ENCODE measurements at regions not wholly inside any gene's neighbourhood (a gene's known extent, or its start where the extent isn't known, plus 50 kb on each side); places are given as distances from the start of the nearest gene placed in this dataset.

DNA sequence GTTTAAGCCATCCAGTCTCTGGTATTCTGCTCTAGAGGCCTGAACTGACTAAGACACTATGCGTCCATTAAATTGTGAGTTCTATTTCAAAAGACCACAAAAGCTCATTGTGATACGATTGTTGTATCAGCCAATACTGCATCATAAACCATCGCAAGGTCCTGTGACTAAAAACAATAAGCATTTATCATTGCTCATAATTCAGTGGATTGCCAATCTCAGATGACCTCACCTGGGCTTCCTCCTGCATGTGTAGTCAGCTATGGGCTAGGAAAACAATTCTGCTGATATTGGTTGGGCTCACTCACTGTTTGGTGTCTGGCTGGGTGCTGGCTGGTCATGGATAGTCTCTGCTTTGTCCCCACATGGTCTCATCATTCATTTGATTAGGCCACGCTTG lies 592.7 kb upstream of the BTBD3 start:
- no peak for DNase-seq

DNA sequence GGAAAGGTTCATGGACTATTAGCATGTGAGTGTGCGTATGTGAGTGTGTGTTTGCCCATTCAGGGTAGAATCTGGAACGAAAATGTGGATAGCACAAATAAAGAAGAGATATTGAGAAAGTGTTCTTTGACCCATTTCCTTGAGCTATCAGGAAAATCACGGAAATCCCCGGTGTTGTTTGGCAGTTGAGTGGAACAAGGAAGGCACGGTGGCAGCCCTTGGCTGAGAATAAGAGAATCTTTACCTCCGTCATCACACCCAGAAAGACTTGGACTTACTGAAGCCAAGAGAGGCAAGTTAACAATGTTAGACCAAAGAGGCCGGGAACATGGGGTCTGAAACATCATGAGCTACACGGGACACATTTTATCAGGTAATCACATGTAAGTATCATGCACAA lies 588.9 kb upstream of the BTBD3 start:
- no peak for DNase-seq

DNA sequence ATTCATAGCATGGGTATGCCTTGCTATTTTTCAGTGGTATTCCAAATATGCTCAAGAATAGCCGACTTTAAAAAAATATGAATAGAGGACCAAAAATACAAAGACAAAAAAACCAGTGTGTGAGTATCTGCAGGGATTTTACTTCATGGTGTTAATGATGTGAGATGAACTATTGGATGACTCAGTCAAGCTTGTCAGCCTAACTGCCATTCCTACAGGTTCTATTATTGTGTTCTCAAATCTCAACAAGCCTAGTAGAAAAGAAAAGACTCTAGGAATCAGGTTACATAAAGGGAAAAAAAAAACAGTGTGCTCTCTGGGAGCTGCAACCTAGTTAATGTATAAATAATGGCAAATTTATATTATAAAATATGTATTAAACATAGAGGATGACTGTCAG lies 588.4 kb upstream of the BTBD3 start:
- no peak for DNase-seq

DNA sequence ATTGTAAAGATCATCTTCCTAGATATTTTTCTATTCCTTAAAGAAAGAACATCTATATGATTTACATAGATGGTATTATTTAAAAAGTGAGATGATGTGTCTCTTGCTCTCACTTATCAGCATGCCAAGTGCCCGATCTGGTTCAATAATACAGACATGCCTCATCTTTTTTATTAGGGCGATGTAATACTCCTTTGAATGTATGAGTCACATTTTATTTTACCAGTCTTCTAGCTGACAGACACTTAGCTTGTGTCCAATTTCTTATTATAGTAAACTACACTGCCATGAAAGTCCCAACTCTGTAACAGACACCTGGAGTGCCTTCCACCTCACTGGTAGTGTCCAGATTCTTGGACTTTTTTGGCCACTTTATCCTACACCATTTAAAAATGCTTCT lies 586.6 kb upstream of the BTBD3 start:
- DNase-seq = no peak

DNA sequence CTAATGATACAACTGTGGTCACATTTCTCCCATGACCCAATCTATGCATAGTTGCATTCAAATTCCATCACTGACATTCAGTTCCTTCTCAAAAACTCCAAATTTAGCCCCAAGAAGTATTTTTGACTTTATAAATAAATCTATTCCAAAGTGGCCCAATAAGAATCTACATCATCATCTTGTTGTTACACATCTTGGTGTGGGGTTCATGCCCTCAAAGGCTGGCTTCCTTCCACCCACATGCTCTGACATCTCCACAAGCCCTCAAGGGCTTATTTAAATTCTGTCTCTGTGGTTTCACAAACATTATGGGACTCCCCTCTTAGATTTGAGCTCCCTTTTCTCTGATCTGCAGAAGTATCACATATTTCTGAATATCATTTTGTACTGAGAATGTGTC lies 585.3 kb upstream of the BTBD3 start:
- DNase-seq = no peak

DNA sequence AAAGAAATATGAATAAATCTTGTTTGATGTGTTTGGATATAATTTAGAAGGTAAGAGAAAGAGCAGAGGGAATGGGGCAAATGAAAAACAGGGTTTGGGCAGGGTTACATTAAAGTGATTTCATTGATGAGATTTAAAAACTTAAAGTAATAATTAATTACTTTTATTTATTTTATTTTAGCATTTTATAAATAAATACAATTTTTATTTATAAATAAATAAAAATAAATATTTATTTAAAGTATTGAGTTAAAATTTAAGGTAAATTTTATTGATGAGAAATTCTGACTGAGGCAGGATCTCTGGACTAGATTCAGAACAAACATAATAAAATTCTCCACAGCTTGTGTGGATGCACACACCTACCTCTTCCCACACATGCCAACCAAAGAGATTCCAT lies 584.1 kb upstream of the BTBD3 start:
- no peak for DNase-seq

DNA sequence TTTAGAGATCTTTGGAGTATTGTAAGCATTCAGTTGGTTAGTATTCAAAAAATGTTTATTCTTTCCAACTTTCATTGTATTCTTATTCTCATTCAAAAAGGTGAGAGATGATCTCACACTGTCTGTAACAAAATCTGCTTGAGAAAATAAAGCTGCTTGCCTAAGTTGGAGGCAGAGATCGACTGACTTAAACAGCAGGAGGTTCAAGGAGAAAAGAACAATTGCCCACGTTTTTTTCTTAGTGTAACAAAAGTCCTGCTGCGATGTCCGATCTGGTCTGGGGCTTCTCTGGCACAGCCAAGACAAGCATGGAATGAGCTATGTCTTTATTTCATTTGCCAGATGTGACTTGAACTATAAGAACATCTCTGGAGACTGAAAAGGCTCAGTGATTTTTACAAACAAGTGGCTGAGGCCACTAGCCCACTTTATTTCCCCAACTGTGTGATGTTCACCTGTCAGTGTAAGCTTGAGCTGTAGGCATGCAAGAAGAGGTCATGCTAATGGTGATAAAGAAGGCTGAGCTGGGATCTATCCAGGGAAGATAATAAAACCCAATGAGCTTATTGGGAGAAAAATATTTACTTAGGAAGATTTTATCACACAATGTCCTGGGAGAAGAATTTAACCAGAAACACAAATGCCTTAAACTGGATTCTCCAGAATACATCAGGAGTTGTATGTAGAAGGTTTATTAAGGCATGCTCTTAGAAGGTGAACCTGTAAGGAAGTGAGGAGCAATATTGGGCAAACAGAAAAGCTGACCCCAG lies 580.1 kb upstream of the BTBD3 start:
- no peak for DNase-seq

DNA sequence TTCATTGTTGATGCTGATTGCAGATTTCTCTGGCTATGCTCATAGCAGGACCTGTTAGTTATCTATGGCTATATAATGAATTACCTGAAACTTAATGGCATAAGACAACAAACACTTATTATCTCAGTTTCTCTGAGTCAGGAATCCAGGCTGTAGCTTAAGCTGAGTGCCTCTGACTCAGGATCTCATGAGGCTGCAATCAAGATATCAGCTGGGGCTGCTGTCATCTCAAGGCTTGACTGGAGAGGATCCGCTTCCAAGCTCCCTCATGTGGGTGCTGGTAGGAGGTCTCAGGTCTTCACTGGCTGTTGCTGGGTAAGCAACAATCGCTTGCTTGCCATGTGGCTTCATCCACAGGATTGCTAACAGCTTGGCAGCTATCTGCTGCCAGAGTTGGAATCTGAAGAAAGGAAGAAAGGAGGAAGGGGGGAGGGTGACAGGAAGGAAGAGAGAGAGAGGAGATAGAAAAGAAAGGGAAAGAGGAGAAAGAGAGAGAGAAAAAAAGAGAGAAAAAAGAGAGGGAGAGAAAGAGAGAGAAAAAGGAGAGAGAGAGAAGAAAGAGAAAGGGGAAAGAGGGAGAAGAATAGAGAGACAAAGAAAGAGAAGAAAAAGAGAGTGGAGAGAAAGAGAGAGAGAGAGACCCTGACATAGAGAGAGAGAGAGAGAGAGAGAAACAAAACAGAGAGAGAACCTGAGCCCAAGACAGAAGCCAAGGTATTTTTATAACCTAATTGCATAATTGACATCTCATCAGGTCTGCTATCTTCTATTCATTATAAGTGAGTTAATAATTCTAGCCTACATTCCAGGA lies 579.0 kb upstream of the BTBD3 start:
- DNase-seq = no peak

DNA sequence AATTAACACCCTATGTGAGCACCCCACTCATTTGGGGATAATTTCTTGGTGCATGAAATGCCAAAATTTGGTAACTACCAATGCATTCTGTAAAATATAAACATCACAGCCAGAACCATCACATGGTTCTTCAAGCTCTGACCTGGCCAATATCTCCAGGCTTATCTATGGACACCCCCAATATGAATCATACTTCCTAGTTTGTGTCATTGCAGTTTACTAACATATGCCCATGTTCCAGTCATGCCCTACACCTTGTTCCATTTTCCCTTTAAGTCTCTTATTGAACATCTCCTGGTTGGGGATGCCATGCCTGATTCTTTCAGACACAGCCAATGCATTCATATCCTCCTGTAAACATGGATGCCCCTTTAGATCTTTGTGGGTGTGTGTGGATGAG lies 572.8 kb upstream of the BTBD3 start:
- DNase-seq = no peak

DNA sequence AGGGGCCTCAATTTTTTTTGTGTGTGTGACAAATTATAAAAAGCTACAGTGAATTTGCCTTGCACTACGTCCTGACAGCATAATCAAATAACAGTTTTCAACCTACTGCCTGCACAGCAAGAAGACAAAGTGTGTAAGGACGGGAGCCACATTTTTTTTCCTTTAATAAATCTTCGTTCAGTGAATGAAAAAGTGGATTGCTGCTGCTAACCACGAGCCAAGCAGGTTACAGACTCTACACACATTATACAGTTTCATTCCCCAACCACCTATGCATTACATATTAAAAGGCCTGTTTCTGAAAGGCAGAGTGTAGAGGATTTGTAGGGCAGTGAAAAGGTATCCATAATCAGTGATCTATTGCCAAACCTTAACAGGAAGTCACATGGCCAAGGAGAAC lies 570.0 kb upstream of the BTBD3 start:
- no peak for DNase-seq

DNA sequence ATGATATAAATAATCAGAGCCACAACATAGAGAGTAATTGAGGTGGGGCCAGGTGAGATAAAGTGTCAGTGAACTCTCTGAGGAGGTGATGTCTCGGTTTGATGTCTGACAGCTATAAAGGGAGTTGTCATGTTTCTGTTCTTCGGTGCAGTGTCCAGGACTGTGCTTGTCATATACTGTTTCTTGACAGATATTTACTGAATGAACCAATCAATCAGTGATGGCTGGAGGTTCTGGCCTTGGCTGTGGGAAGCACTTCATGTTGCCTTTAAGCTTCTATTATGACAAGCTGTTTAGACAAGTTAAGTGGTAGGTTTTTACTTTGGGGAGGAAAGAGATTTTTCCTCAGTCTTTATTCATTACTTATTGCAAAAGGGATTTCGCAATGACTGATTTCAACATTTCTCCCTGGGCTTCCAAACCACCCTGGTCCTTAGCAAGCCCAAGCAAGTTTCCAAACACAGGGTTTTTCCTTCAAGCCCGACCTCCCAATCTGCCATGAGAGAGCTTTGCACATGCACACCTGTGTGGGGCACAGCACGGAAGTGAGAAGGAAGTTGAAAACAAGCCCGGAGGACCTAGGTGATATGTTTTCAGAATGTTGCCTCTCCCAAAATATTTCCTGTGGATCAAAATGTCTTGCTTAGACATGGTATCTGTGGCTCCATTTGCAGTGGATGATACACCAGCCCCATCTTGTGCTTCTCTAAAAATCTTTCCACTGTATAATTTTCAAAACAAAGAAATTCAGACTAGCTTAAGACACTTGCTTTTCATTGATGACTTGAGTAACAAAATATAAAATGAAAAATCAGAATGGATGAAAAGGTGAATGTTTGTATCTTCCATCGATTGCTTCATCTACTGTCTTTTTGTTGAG lies 567.3 kb upstream of the BTBD3 start:
- DNase-seq = no peak

DNA sequence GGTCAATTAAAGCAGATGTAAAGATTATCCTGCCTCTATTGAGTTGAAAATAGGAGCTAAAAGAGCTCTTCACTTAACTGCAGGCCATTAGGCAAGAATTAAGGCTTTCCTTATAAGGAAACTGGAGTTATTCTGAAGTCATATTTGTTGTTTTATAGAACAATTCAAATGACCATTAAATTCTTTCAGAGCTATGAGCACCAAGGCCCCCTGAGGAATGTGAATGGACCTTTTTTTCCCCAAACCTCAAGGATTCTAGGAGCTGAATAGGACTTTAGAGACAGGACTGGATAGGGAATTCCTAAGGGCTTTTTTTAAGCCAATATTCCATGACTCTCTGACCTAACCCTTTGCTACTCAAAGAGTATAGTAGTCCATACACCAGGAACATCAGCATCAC lies 565.7 kb upstream of the BTBD3 start:
- DNase-seq = no peak

DNA sequence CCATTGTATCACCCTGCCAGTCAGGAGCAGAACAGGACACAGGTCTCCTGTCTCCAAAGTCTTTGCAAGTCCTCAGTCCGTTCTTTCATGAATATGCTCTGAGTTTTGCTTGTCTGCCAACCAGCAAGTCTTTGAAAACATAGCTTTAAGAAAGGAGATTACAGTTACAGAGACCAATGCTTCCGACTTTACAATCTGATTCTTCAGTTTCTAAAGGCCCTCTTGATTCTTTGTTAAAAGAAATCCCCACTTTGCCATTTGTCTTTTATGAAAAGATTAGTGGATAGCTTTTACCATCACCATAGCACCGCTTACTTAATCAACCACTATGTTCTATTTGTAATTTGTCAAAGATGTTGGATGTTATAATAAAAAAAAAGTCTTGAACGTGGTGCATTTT lies 562.8 kb upstream of the BTBD3 start:
- no peak for DNase-seq

DNA sequence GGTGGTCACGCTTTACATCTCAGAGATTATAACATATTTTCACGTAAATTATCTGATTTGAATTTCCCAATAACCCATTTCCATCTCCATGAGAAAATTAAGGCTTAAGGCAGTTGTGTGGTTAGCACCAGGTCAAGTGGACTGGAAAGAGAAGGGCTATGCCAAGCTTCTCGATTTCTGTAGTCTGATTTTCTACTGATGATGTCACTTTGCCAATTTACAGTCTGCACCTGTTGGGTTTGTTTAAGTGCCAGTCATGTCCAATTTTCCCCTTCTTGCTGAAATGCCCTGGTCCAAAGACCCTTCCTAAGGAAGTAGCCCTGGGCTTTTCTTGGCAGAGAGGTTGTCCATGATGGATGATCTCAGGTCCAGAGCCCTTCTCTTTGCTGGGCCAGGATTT lies 562.3 kb upstream of the BTBD3 start:
- no peak for DNase-seq

DNA sequence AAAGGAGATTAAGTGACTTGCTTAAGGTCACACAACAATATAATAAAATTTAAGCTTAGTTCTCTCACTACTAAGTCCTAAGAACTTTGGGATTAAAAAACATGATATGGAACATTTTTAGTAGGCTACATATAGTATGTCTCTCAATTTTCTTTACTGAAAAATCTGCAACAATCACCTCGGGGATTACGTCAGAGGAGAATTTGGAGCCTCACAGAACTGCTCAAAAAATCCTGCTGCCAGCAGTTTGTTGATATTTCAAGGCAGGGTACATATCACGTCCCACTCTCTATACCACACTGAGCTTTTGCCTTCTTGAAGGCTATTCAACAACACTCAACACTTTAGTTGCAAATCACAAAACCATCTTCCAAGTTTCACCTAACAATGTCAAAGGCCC lies 561.6 kb upstream of the BTBD3 start:
- DNase-seq = no peak

DNA sequence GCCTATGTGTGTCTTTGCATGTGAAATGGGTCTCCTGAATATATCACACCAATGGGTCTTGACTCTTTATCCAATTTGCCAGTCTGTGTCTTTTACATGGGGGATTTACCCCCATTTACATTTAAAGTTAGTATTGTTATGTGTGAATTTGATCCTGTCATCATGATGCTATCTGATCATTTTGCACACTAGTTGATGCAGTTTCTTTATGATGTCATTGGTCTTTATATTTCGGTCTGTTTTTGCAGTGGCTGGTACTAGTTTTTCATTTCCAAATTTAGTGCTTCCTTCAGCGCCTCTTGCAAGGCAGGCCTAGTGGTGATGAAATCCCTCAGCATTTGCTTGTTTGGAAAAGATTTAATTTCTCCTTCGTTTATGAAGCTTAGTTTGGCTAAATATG lies 555.2 kb upstream of the BTBD3 start:
- DNase-seq = no peak

DNA sequence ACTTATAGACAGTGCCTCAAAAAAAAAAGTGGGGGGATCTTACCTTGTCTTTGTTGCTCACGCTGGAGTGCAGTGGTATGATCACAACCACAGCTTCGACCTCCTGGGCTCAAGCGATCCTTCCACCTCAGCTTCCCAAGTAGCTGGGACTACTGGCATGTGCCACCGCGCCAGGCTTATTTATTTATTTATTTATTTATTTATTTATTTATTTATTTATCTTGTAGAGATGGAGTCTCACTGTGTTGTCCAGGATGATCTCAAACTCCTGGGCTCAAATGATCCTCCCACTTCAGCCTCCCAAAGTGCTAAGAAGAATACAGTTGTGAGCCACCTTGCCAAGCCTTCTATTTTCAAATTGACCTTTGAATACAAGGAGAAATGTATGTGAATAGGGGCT lies 553.0 kb upstream of the BTBD3 start:
- DNase-seq = no peak

DNA sequence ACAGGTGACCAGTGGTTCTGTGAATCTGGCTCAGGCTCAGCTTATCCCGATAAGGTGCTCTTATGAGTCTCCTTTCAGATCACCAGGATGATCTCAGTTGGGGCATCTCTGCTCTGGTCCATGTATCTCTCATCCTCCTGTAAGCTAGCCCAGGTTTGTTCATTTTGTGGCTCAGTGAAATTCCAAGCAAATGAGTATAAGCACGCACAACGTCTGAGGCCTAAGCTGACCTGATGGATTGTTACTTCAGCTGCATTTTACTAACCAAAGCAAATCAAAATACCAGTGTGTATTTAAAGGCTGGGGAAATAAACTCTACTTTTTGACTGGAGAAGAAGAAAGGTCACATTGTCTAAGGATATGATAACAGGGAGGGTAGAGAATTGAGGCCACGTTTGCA lies 551.0 kb upstream of the BTBD3 start:
- DNase-seq = no peak

DNA sequence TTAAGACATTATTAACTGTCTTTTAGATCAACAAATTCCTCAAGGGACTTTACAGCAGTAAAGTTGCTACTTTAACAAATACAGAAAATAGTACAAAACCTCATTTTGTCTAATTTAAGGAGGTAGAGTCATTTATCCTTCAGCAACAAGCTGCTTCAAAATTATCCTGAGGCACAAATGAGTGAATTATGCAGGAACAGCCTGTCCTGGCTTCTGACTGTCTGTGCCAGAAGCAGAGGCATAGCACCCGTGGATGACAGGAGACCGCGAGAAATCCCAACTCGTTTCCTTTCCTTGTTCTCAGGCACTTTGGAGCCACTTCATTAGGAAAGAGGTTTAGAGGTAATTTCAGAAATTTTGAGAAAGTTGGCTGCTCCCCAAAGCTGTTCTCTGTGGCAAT lies 549.2 kb upstream of the BTBD3 start:
- DNase-seq = no peak

DNA sequence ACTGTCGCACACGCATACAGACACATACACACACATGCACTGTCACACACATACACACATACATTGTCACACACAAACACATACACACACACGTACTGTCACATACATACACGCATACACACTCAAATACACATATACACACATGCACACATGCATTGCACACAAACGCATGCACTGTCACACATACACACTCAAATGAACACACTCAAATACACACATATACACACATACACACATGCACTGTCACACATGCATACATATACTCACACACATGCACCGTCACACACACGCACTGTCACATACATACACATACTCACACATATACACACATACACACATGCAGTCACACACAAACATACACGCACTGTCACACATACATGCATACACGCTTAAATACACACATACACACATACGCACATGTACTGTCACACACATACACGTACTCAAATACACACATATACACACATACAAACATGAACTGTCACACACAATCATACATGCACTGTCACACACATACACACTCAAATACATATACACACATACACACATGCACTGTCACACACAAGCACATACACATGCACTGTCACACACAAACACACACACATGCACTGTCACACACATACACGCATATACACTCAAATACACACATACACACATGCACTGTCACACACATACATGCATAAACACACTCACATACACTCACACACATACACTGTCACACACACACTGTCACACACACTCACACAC lies 548.6 kb upstream of the BTBD3 start:
- DNase-seq = no peak

DNA sequence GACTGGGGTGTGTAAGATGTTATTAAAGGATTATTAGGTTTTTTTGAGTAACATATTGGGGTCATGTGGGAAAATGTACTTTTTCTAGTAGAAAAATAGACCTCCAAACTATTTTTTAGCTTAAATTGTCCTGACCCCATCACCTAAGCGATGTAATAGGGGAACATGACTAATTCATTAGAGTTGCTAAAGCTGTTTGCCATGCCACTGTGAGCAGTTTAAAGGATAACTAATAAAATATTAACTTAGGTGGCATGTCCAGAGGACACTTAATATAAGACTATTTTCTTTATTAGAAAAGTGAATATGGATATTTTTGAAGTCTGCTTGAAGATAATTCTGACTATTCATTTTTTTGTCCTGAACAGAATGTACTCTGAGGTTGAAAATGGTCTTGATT lies 545.9 kb upstream of the BTBD3 start:
- no peak for DNase-seq

DNA sequence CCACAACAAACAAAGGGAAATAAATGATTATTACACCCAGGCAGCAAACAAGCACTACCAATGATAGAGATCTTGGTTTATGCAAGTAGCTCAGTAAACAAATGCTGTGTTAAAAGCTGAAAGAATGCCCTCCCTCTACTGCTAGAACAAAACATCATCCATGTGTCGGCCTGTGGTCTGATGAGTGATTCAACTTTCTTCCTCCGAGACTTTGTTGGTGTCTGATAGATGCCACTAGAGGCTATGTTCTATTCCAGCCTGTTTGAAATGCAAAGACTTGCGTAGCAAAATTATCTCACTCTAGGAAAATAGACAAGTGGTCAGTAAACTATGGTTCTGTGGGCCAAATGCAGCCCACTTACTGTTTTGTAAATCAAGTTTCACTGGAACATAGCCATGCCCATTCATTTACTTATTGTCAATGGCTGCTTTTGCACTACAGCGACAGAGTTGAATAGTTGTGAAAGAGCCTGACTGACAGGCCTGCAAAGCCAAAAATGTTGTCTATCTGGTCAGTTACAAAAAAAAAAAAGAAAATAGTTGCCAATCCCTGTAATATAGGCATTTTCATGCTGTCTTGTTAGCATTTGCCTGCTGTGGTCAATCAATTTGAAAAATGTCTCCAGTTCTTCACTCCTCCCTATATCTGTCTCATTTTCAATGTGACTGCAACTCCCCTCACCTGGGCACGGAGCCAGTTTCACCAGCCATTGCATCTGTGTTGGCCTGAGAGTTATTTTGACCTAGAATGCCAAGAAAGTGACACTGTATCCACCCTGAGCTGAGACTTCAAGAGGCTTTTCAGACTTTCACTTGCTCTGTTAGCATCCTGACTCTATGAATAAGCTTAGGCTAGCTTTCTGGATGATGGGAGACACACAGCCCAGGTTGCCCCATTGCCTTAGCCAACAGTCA lies 544.6 kb upstream of the BTBD3 start:
- no peak for DNase-seq

Measured in dermis blood vessel endothelial cell (primary cell).